ENCODE measurements at regions not wholly inside any gene's neighbourhood (a gene's known extent, or its start where the extent isn't known, plus 50 kb on each side); places are given as distances from the start of the nearest gene placed in this dataset.
A peak's percentile ranks its signal among the peaks of the same experiment; 100 is the strongest.

DNA sequence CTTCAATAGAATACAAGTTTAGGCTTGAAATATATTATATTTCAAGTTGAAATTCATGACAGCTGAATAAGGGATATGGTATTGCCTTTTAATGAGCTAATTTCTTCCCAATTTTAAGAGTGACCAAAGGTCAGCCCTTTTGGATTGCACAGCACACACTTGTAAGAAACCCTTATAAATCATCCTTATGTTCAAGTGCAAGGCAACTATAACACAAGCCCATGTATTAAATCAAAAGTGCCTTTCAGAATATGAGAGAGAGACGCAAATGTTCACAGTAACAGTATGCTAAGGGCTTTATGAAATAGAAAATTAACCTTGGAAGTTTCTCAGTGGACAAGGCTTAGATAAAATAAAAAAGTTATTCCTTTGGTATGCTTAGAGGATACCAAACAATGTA lies 121.7 kb upstream of the PTPRK start:
- in situ Hi-C loops (cut with HindIII; ENCODE audit: low pct_unique_long_range_greater_than_20kb, low sequenced_read_pairs) = no loop called here
- TF ChIP-seq JUND (IDR thresholded peaks at IDR 0.05; ENCODE audit: low read depth) = no peak
- no peak for DNase-seq (ENCODE audit: low read depth in 1 of 2, low spot score in 1 of 2)

- in situ Hi-C loops (cut with HindIII; ENCODE audit: low pct_unique_long_range_greater_than_20kb, low sequenced_read_pairs) = no loop called here
- no peak for DNase-seq (ENCODE audit: low read depth in 1 of 2, low spot score in 1 of 2)
- TF ChIP-seq JUND (IDR thresholded peaks at IDR 0.05; ENCODE audit: low read depth) = no peak
These were observed 121.3 kb upstream of the PTPRK start for GRCh38 chr6:128641703-128642102.

DNA sequence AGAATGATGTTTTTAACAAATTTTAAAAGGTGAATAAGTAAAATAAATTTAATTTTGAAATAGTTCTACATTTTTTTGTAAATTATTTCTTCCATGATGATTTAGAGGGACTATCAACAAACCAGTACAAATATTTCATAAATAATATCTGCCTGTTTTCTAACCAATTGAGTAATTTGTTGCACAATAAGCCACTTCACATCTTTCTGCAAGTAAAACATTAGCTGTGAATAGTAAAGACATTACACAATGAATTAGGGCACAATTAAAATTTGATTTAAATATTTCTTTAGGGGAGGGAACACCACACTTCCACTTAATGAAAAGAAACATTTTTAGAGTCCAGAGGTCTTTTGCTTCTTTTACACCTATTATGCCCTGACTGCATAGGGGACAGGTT lies 118.4 kb upstream of the PTPRK start:
- in situ Hi-C loops (cut with HindIII; ENCODE audit: low pct_unique_long_range_greater_than_20kb, low sequenced_read_pairs) = no loop called here
- TF ChIP-seq JUND (IDR thresholded peaks at IDR 0.05; ENCODE audit: low read depth) = no peak
- no peak for DNase-seq (ENCODE audit: low read depth in 1 of 2, low spot score in 1 of 2)

GRCh38 chr6:128635219-128635618 lies 114.8 kb upstream of the PTPRK start:
- no peak for DNase-seq (ENCODE audit: low read depth in 1 of 2, low spot score in 1 of 2)
- in situ Hi-C loops (cut with HindIII; ENCODE audit: low pct_unique_long_range_greater_than_20kb, low sequenced_read_pairs) = no loop called here
- no peak for TF ChIP-seq JUND (IDR thresholded peaks at IDR 0.05; ENCODE audit: low read depth)

GRCh38 chr6:128632131-128632530 lies 111.7 kb upstream of the PTPRK start:
- no peak for TF ChIP-seq JUND (IDR thresholded peaks at IDR 0.05; ENCODE audit: low read depth)
- in situ Hi-C loops (cut with HindIII; ENCODE audit: low pct_unique_long_range_greater_than_20kb, low sequenced_read_pairs) = no loop called here
- no peak for DNase-seq (ENCODE audit: low read depth in 1 of 2, low spot score in 1 of 2)

DNA sequence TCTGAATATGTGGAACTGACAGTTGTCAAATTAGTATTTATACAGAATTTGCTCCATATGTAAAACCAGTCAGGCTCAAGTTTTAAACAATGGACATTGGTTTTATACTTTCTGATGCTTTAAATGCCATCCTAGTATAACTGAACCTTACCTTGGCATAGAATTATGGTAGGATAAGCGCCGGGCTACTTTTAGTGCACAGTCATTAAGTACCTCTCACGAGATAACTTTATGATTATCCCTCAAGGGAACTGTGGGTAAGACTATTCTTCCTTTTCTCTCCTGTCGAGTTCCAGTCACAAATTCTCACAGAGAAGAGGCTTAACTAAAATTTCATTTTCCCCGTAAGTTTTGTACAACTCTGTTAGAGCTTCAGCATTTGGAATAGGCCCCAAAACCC lies 110.6 kb upstream of the PTPRK start:
- DNase-seq (ENCODE audit: low read depth in 1 of 2, low spot score in 1 of 2) = no peak
- in situ Hi-C loops (cut with HindIII; ENCODE audit: low pct_unique_long_range_greater_than_20kb, low sequenced_read_pairs) = no loop called here
- TF ChIP-seq JUND (IDR thresholded peaks at IDR 0.05; ENCODE audit: low read depth) = no peak

- no peak for TF ChIP-seq JUND (IDR thresholded peaks at IDR 0.05; ENCODE audit: low read depth)
- in situ Hi-C loops (cut with HindIII; ENCODE audit: low pct_unique_long_range_greater_than_20kb, low sequenced_read_pairs) = no loop called here
- DNase-seq (ENCODE audit: low read depth in 1 of 2, low spot score in 1 of 2) = no peak
These were observed 109.8 kb upstream of the PTPRK start for GRCh38 chr6:128630213-128630612.

GRCh38 chr6:128617285-128617684 lies 96.9 kb upstream of the PTPRK start:
- in situ Hi-C loops (cut with HindIII; ENCODE audit: low pct_unique_long_range_greater_than_20kb, low sequenced_read_pairs) = no loop called here
- no peak for TF ChIP-seq JUND (IDR thresholded peaks at IDR 0.05; ENCODE audit: low read depth)
- no peak for DNase-seq (ENCODE audit: low read depth in 1 of 2, low spot score in 1 of 2)

GRCh38 chr6:128616342-128616741 lies 95.9 kb upstream of the PTPRK start:
- TF ChIP-seq JUND (IDR thresholded peaks at IDR 0.05; ENCODE audit: low read depth) = no peak
- in situ Hi-C loops (cut with HindIII; ENCODE audit: low pct_unique_long_range_greater_than_20kb, low sequenced_read_pairs) = no loop called here

GRCh38 chr6:128606611-128607010 lies 86.2 kb upstream of the PTPRK start:
- TF ChIP-seq JUND (IDR thresholded peaks at IDR 0.05; ENCODE audit: low read depth) = no peak
- in situ Hi-C loops (cut with HindIII; ENCODE audit: low pct_unique_long_range_greater_than_20kb, low sequenced_read_pairs) = no loop called here
- no peak for DNase-seq (ENCODE audit: low read depth in 1 of 2, low spot score in 1 of 2)

More at GRCh38 chr6:128616342-128616741, 95.9 kb upstream of the PTPRK start:
- DNase-seq (ENCODE audit: low read depth in 1 of 2, low spot score in 1 of 2) = no peak

DNA sequence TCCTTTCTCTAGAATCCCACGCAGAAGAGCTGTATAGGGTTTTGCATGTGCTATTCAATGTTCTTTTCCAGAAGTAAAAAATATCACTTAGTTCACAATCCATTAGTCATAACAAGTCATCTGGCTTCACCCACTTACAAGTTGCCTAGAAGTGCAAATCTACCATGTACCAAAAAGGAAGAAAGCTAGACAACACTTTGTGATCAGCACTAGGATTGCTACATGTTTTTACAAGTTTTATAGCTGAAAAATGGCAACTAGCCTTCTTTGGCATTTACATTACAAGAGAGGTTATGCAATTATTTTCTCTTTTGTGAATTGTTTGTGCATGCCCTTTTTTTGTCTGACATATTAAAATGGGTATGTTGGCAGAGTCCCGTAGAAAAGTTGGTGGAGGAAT lies 85.6 kb upstream of the PTPRK start:
- in situ Hi-C loops (cut with HindIII; ENCODE audit: low pct_unique_long_range_greater_than_20kb, low sequenced_read_pairs) = no loop called here
- DNase-seq (ENCODE audit: low read depth in 1 of 2, low spot score in 1 of 2) = no peak
- no peak for TF ChIP-seq JUND (IDR thresholded peaks at IDR 0.05; ENCODE audit: low read depth)

DNA sequence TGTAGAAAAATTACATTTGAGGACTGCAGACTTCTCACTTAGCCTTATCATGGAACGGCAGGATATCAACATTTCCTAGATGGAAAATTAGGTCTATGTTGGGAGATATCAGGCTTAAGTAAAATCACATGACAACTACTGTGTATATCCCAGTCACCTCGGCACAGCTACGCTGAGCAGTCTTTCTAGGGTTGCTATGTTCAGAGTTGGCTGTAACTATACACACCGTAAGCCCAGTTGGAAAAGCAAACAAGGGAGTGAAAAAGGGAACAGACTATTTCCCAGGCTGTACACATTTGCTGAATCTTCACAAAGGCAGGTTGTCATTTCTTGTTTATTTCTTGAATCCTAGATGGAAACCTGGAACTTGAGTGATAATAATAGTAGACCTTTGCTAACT lies 80.7 kb upstream of the PTPRK start:
- peak in 1 of 2 experiments; percentile 6 for DNase-seq (ENCODE audit: low read depth in 1 of 2, low spot score in 1 of 2)
- in situ Hi-C loops (cut with HindIII; ENCODE audit: low pct_unique_long_range_greater_than_20kb, low sequenced_read_pairs) = no loop called here
- TF ChIP-seq JUND (IDR thresholded peaks at IDR 0.05; ENCODE audit: low read depth) = no peak

DNA sequence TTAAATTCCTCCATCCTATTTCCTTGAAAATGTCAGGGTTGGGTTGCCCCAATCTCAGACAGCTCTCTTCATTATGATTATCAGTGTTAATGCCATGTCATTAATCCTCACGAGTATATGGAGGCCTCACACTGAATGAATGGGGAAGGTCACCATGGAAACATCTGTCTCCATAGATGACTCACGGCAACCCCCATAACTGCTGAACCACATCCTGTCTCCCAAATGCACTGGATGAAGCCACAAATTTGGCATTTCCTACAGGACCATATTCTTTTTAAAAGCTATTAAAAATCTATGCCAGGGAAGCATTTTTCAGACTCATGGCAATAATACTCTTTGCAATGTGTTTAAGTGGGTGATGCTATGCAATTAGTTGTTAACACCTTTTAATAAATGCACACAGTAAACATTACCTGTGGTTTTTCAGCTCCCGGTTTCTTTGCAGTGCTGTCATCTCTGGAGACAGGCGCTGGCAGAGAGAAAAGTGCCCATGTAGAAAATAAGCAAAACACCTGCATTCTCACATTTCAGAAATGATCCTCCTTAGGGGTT lies 80.1 kb upstream of the PTPRK start:
- no peak for DNase-seq (ENCODE audit: low read depth in 1 of 2, low spot score in 1 of 2)
- no peak for TF ChIP-seq JUND (IDR thresholded peaks at IDR 0.05; ENCODE audit: low read depth)

DNA sequence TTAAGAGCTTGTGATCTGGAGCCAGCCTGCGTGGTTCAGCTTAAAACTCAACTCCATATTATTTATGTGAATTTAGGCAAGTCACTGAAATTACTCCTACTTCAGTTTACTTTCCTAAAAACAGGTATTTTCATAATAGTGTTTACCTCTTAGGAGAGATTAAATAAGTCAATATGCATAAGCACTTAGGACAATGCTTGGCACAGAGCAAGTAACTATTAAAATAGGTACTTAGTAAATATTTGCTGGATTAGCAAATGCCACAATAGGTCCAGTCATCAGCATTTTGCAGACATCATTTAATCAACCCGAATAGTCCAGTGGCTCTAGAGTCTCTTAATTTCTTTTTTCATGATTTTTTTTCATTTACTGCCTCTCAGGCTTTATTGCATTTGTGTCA lies 78.6 kb upstream of the PTPRK start:
- TF ChIP-seq JUND (IDR thresholded peaks at IDR 0.05; ENCODE audit: low read depth) = no peak
- DNase-seq (ENCODE audit: low read depth in 1 of 2, low spot score in 1 of 2) = peak in 1 of 2 experiments; percentile 10
- in situ Hi-C loops (cut with HindIII; ENCODE audit: low pct_unique_long_range_greater_than_20kb, low sequenced_read_pairs) = no loop called here

More for the DNA sequence above, 80.1 kb upstream of the PTPRK start:
- in situ Hi-C loops (cut with HindIII; ENCODE audit: low pct_unique_long_range_greater_than_20kb, low sequenced_read_pairs) = no loop called here
